ENCODE measurements at regions not wholly inside any gene's neighbourhood (a gene's known extent, or its start where the extent isn't known, plus 50 kb on each side); places are given as distances from the start of the nearest gene placed in this dataset.

- TF ChIP-seq HMGXB4 (CRISPR knock-in tag; IDR thresholded peaks at IDR 0.05): no peak
- TF ChIP-seq AFF4 (CRISPR knock-in tag; IDR thresholded peaks at IDR 0.05; ENCODE audit: borderline replicate concordance): no peak
- no peak for TF ChIP-seq CTCF (IDR thresholded peaks at IDR 0.05)
- no peak for TF ChIP-seq SMAD3 (CRISPR knock-in tag; IDR thresholded peaks at IDR 0.05; ENCODE audit: borderline replicate concordance)
- TF ChIP-seq MYBL2 (CRISPR knock-in tag; IDR thresholded peaks at IDR 0.05): no peak
- TF ChIP-seq PREB (CRISPR knock-in tag; IDR thresholded peaks at IDR 0.05; ENCODE audit: borderline replicate concordance): no peak
- no peak for TF ChIP-seq ZNF121 (CRISPR knock-in tag; IDR thresholded peaks at IDR 0.05)
- TF ChIP-seq NR1H2 (CRISPR knock-in tag; IDR thresholded peaks at IDR 0.05): no peak
- TF ChIP-seq ATF2 (CRISPR knock-in tag; IDR thresholded peaks at IDR 0.05; ENCODE audit: borderline replicate concordance, low read depth): no peak
- TF ChIP-seq USF2 (CRISPR knock-in tag; IDR thresholded peaks at IDR 0.05): no peak
- no peak for TF ChIP-seq SP1 (CRISPR knock-in tag; conservative IDR thresholded peaks at IDR 0.05)
- TF ChIP-seq E2F5 (CRISPR knock-in tag; IDR thresholded peaks at IDR 0.05): no peak
- no peak for TF ChIP-seq ZSCAN18 (CRISPR knock-in tag; IDR thresholded peaks at IDR 0.05)
- no peak for TF ChIP-seq E2F4 (CRISPR knock-in tag; IDR thresholded peaks at IDR 0.05; ENCODE audit: borderline replicate concordance, low read depth)
Observed at GRCh38 chr3:18211116-18211515, 214.0 kb downstream of the SATB1 start.

Measured in WTC11 (cell line).